ENCODE measurements at regions not wholly inside any gene's neighbourhood (a gene's known extent, or its start where the extent isn't known, plus 50 kb on each side); places are given as distances from the start of the nearest gene placed in this dataset.
"Not testable (repeated sequence)": the region's sequence is repeated elsewhere in the genome, so short reads cannot be mapped to it uniquely, and the experiment has no call there.

- no peak for DNase-seq (ENCODE audit: low read depth in 3 of 3)
These were observed 1242.4 kb upstream of the ACVR2A start for GRCh38 chr2:146602383-146602782.

- DNase-seq (ENCODE audit: low read depth in 3 of 3), result no peak
These were observed 1246.0 kb upstream of the ACVR2A start for GRCh38 chr2:146598791-146599190.

- no peak for DNase-seq (ENCODE audit: low read depth in 3 of 3)
These were observed 1247.5 kb upstream of the ACVR2A start for GRCh38 chr2:146597291-146597690.

GRCh38 chr2:146591908-146592307 is 1252.9 kb upstream of the ACVR2A start:
- DNase-seq (ENCODE audit: low read depth in 3 of 3), result no peak

- no peak for DNase-seq (ENCODE audit: low read depth in 3 of 3)
These were observed 1257.5 kb upstream of the ACVR2A start for GRCh38 chr2:146587291-146587713.

GRCh38 chr2:146584316-146584715 is 1260.5 kb upstream of the ACVR2A start:
- no peak for DNase-seq (ENCODE audit: low read depth in 3 of 3)

- DNase-seq (ENCODE audit: low read depth in 3 of 3), result no peak
These were observed 1265.5 kb upstream of the ACVR2A start for GRCh38 chr2:146579147-146579930.

GRCh38 chr2:146576339-146577111 is 1268.3 kb upstream of the ACVR2A start:
- no peak for DNase-seq (ENCODE audit: low read depth in 3 of 3)

- no peak for DNase-seq (ENCODE audit: low read depth in 3 of 3)
These were observed 1272.2 kb upstream of the ACVR2A start for GRCh38 chr2:146572598-146572997.

GRCh38 chr2:146561996-146562395 is 1282.8 kb upstream of the ACVR2A start:
- no peak for DNase-seq (ENCODE audit: low read depth in 3 of 3)

GRCh38 chr2:146547236-146547635 is 1297.6 kb upstream of the ACVR2A start:
- no peak for DNase-seq (ENCODE audit: low read depth in 3 of 3)

- no peak for DNase-seq (ENCODE audit: low read depth in 3 of 3)
These were observed 1300.1 kb upstream of the ACVR2A start for GRCh38 chr2:146544701-146545100.

GRCh38 chr2:146541896-146542295 is 1302.9 kb upstream of the ACVR2A start:
- no peak for DNase-seq (ENCODE audit: low read depth in 3 of 3)

- no peak for DNase-seq (ENCODE audit: low read depth in 3 of 3)
These were observed 1304.4 kb upstream of the ACVR2A start for GRCh38 chr2:146540271-146540932.

- DNase-seq (ENCODE audit: low read depth in 3 of 3), result not testable (repeated sequence)
These were observed 1305.1 kb upstream of the ACVR2A start for GRCh38 chr2:146539739-146540138.

GRCh38 chr2:146537477-146537876 is 1307.4 kb upstream of the ACVR2A start:
- DNase-seq (ENCODE audit: low read depth in 3 of 3), result no peak

GRCh38 chr2:146532509-146533147 is 1312.2 kb upstream of the ACVR2A start:
- DNase-seq (ENCODE audit: low read depth in 3 of 3), result no peak

- DNase-seq (ENCODE audit: low read depth in 3 of 3), result no peak
These were observed 1312.8 kb upstream of the ACVR2A start for GRCh38 chr2:146532009-146532408.

- DNase-seq (ENCODE audit: low read depth in 3 of 3), result no peak
These were observed 1313.9 kb upstream of the ACVR2A start for GRCh38 chr2:146530886-146531285.

GRCh38 chr2:146527166-146527565 is 1317.7 kb upstream of the ACVR2A start:
- DNase-seq (ENCODE audit: low read depth in 3 of 3), result no peak

GRCh38 chr2:146523196-146523595 is 1321.6 kb upstream of the ACVR2A start:
- DNase-seq (ENCODE audit: low read depth in 3 of 3), result no peak

GRCh38 chr2:146506851-146507250 is 1338.0 kb upstream of the ACVR2A start:
- no peak for DNase-seq (ENCODE audit: low read depth in 3 of 3)
